NT2/D1 (cell line): ENCODE measurements at regions not wholly inside any gene's neighbourhood (a gene's known extent, or its start where the extent isn't known, plus 50 kb on each side); places are given as distances from the start of the nearest gene placed in this dataset.

Experiments
- YY1 ChIP-seq: IDR thresholded peaks from 2 replicates; pipeline ENCODE4 v1.6.1; 2011; ENCODE audit not compliant: insufficient read length, insufficient read depth
- ZNF274 ChIP-seq: IDR thresholded peaks from 2 replicates; pipeline ENCODE4 v1.6.1; 2011; ENCODE audit warnings: mild to moderate bottlenecking, low read depth, low read length

- TF ChIP-seq ZNF274 (no peak), YY1 (no peak)
Observed at GRCh38 chr3:111336511-111336910, 205.5 kb upstream of the CD96 start.
